GM12878 (cell line): ENCODE measurements at regions not wholly inside any gene's neighbourhood (a gene's known extent, or its start where the extent isn't known, plus 50 kb on each side); places are given as distances from the start of the nearest gene placed in this dataset.

Experiments used
- ATAC-seq: fragments of 200-7000 bp; cut with Tn5 transposase; 3 replicates; pipeline ENCODE4 v1.9.1; 2020; ENCODE audit warnings: mild to moderate bottlenecking, moderate library complexity
- BruUV-seq: library from RNA; stranded (reverse); fragments of 400-500 nt; replicated peaks from 2 replicates; lab custom pipeline; 2021; lab: Mats Ljungman, UMichigan
- CTCF ChIA-PET: fragments of 300-600 bp; sonication (Branson Sonifier 250); formaldehyde crosslinking; extraction: SDS; loops from one replicate; lab custom pipeline; 2021; ENCODE audit warnings: inconsistent platforms; lab: Yijun Ruan, JAX
- POLR2A ChIA-PET: fragments of 350-600 bp; formaldehyde crosslinking; extraction: SDS; loops from one replicate; lab custom pipeline; 2021; ENCODE audit warnings: inconsistent platforms; lab: Charles Lee
- RAD21 ChIA-PET: fragments of 300-600 bp; sonication (Branson Sonifier 250); formaldehyde crosslinking; loops from one replicate; lab custom pipeline; 2023; ENCODE audit warnings: antibody characterized with exemption; ENCODE audit not compliant: unreplicated experiment; lab: Charles Lee
- SMC1A ChIA-PET: fragments of 300-600 bp; sonication (Branson Sonifier 250); formaldehyde crosslinking; loops from one replicate; lab custom pipeline; 2023; ENCODE audit not compliant: unreplicated experiment, uncharacterized antibody; lab: Charles Lee
- DNase-seq: peaks from one replicate; pipeline ENCODE4 v3.0.0-alpha.2; 2011; ENCODE audit warnings: low read depth, low spot score
- FAIRE-seq: peaks from 3 replicates; lab custom pipeline; 2011; peaks lifted over from hg19 to GRCh38; lab: Jason Lieb, UNC
- H2AFZ ChIP-seq: 2 replicates; pipeline ENCODE4 v1.6.0; 2011; ENCODE audit warnings: low read depth, low read length, control low read depth; ENCODE audit not compliant: control insufficient read depth
- H3K27ac ChIP-seq: 2 replicates; pipeline ENCODE4 v1.5.1; 2011; ENCODE audit warnings: control low read depth; ENCODE audit not compliant: control insufficient read depth, insufficient read depth
- H3K27me3 ChIP-seq, 2 experiments: replicated peaks in 1 of 2; 2 replicates each; pipeline versions ENCODE4 v1.6.0 to v1.6.1; 2011; ENCODE audit warnings: low read length in 1 of 2; ENCODE audit not compliant: control insufficient read depth in 2 of 2, insufficient read depth in 2 of 2
- H3K36me3 ChIP-seq, 2 experiments: 2 replicates each; pipeline ENCODE4 v1.5.1; 2011; ENCODE audit warnings: low read length in 1 of 2; ENCODE audit not compliant: control insufficient read depth in 2 of 2, insufficient read depth in 2 of 2
- H3K4me1 ChIP-seq: 2 replicates; pipeline ENCODE4 v1.6.1; 2011; ENCODE audit warnings: mild to moderate bottlenecking, low read length, moderate library complexity, mixed read lengths; ENCODE audit not compliant: control insufficient read depth, insufficient read depth
- H3K4me2 ChIP-seq: 2 replicates; pipeline ENCODE4 v1.6.0; 2011; ENCODE audit warnings: control low read depth; ENCODE audit not compliant: control insufficient read depth, insufficient read depth
- H3K4me3 ChIP-seq: fragments of 200-600 bp; sonication (generic); 2 replicates; pipeline ENCODE4 v1.5.1; 2016
- H3K79me2 ChIP-seq: 2 replicates; pipeline ENCODE4 v1.6.0; 2011; ENCODE audit warnings: low read length; ENCODE audit not compliant: control insufficient read depth, insufficient read depth
- H3K9ac ChIP-seq: 2 replicates; pipeline ENCODE4 v1.8.0; 2011; ENCODE audit warnings: low read length, control low read depth, mixed read lengths; ENCODE audit not compliant: control insufficient read depth, insufficient read depth
- H3K9me3 ChIP-seq: replicated peaks from 3 replicates; pipeline ENCODE4 v1.5.1; 2011; ENCODE audit warnings: mild to moderate bottlenecking, low read length; ENCODE audit not compliant: control insufficient read depth, insufficient read depth
- H4K20me1 ChIP-seq: 2 replicates; pipeline ENCODE4 v1.6.0; 2011; ENCODE audit not compliant: control insufficient read depth, insufficient read depth
- ASH2L ChIP-seq: fragments of 300-600, 200-600 bp; sonication (generic); IDR thresholded peaks from 2 replicates; pipeline ENCODE4 v1.6.1; 2017; ENCODE audit warnings: low read depth, mild to moderate bottlenecking, borderline replicate concordance
- ATF7 ChIP-seq: fragments of 450-650 bp; IDR thresholded peaks from 2 replicates; pipeline ENCODE4 v1.6.1; 2016; ENCODE audit warnings: low read depth, mild to moderate bottlenecking
- CBX3 ChIP-seq: fragments of 200-600 bp; sonication (generic); IDR thresholded peaks from 2 replicates; pipeline ENCODE4 v1.6.1; 2016; ENCODE audit warnings: low read depth, borderline replicate concordance
- E4F1 ChIP-seq: fragments of 450-650 bp; IDR thresholded peaks from 2 replicates; pipeline ENCODE4 v1.6.1; 2018; ENCODE audit warnings: borderline replicate concordance, mild to moderate bottlenecking; ENCODE audit not compliant: partially characterized antibody
- ELK1 ChIP-seq: IDR thresholded peaks from 2 replicates; pipeline ENCODE4 v1.6.1; 2012; ENCODE audit warnings: low read depth, low read length, improper control_type of control experiment
- EP300 ChIP-seq, 2 experiments: fragments of 150-350 bp in 1 of 2; IDR thresholded peaks; 2 replicates each; pipeline ENCODE4 v1.6.1; 2011 to 2012; ENCODE audit warnings: low read depth in 2 of 2, low read length in 2 of 2, borderline replicate concordance in 1 of 2, improper control_type of control experiment in 1 of 2, inconsistent platforms in 1 of 2; ENCODE audit not compliant: control insufficient read depth in 1 of 2
- JUNB ChIP-seq: IDR thresholded peaks from 2 replicates; pipeline ENCODE4 v1.6.1; 2016; ENCODE audit warnings: antibody characterized with exemption, mild to moderate bottlenecking
- MYC ChIP-seq: IDR thresholded peaks from 2 replicates; pipeline ENCODE4 v1.6.1; 2011; ENCODE audit warnings: mild to moderate bottlenecking, low read length, moderate library complexity, inconsistent platforms; ENCODE audit not compliant: insufficient read depth, insufficient replicate concordance, insufficient read length, severe bottlenecking
- PBX3 ChIP-seq: IDR thresholded peaks from 2 replicates; pipeline ENCODE4 v1.6.1; 2011; ENCODE audit warnings: mild to moderate bottlenecking, low read depth, low read length, moderate library complexity; ENCODE audit not compliant: insufficient replicate concordance
- POLR2A ChIP-seq: IDR thresholded peaks from 2 replicates; pipeline ENCODE4 v1.6.1; 2011; ENCODE audit warnings: low read depth, mild to moderate bottlenecking, low read length
- SIX5 ChIP-seq: IDR thresholded peaks from 2 replicates; pipeline ENCODE4 v1.6.1; 2011; ENCODE audit warnings: mild to moderate bottlenecking, low read depth, low read length, moderate library complexity; ENCODE audit not compliant: severe bottlenecking
- STAT3 ChIP-seq: IDR thresholded peaks from 2 replicates; pipeline ENCODE4 v1.6.1; 2011; ENCODE audit warnings: low read depth, low read length, improper control_type of control experiment
- TAF1 ChIP-seq: IDR thresholded peaks from 2 replicates; pipeline ENCODE4 v1.6.1; 2011; ENCODE audit warnings: mild to moderate bottlenecking, low read depth, low read length, borderline replicate concordance
- TCF12 ChIP-seq: IDR thresholded peaks from 2 replicates; pipeline ENCODE4 v1.6.1; 2011; ENCODE audit warnings: low read depth, mild to moderate bottlenecking, low read length
- ZBTB11 ChIP-seq: fragments of 450-650 bp; formaldehyde crosslinking; IDR thresholded peaks from 2 replicates; pipeline ENCODE4 v1.5.0; 2022; ENCODE audit warnings: mild to moderate bottlenecking, missing genetic modification characterization
- ZNF384 ChIP-seq: IDR thresholded peaks from 2 replicates; pipeline ENCODE4 v1.6.1; 2012; ENCODE audit warnings: low read depth, mild to moderate bottlenecking, low read length, improper control_type of control experiment, borderline replicate concordance
- in situ Hi-C: fragments of 300-500 bp; cut with MboI; formaldehyde crosslinking; loops from 9 replicates; pipeline ENCODE4 v1.14.3; 2018; ENCODE audit warnings: mixed read lengths
- intact Hi-C: fragments of 100-400 bp; cut with micrococcal nuclease; formaldehyde crosslinking; loops from one replicate; pipeline ENCODE4 v1.14.2; 2022; ENCODE audit not compliant: unreplicated experiment

GRCh38 chr12:75630091-75630490, 118.7 kb upstream of the KRR1 start (continued):
- TF ChIP-seq E4F1 (no peak), ZBTB11 (CRISPR knock-in tag) (no peak), POLR2A (no peak), TAF1 (no peak), CBX3 (no peak), JUNB (no peak), STAT3 (no peak)

- H3K4me3 ChIP-seq, result no peak overlapping the region
- no peak overlapping the region for H2AFZ ChIP-seq
- no peak overlapping the region for H3K9ac ChIP-seq
- no peak overlapping the region for H3K4me2 ChIP-seq
- DNase-seq (no peak), ATAC-seq (no peak), FAIRE-seq (no peak)
- no TSS peak for BruUV-seq
- ChIA-PET POLR2A (interaction anchor here (0.9 kb wide), 1 partner anchor 330 kb away, joined by 3 read pairs; no protein-coding TSS in a partner anchor), SMC1A (interaction anchor here (0.8 to 2.4 kb wide), 7 partner anchors 11 to 187 kb away, joined by 3 to 21 read pairs (median 4); no protein-coding TSS in a partner anchor), RAD21 (interaction anchor here (0.9 to 1.9 kb wide), 3 partner anchors 13 to 408 kb away, joined by 3 to 6 read pairs (median 5); no protein-coding TSS in a partner anchor), CTCF (interaction anchor here (0.5 to 1.9 kb wide), 8 partner anchors 10 to 1070 kb away, joined by 3 to 11 read pairs (median 3); no protein-coding TSS in a partner anchor)
- no peaks in the 10 kb centered on the region for H3K27me3 ChIP-seq
- H3K36me3 ChIP-seq, result no peaks in the 10 kb centered on the region
- H3K27ac ChIP-seq, result no peak overlapping the region
- intact Hi-C loops (no loop called here), in situ Hi-C loops (no loop called here)
- no peaks in the 10 kb centered on the region for H4K20me1 ChIP-seq
- H3K4me1 ChIP-seq, result no peaks in the 10 kb centered on the region
- no peaks in the 10 kb centered on the region for H3K79me2 ChIP-seq
- no peaks in the 10 kb centered on the region for H3K9me3 ChIP-seq
- TF ChIP-seq ATF7, result no peak
- TF ChIP-seq ZNF384, result no peak
- no peak for TF ChIP-seq PBX3
- no peak for TF ChIP-seq TCF12
- no peak for TF ChIP-seq ELK1
- TF ChIP-seq EP300 (IDR thresholded peaks at IDR 0.05; ENCODE audit: borderline replicate concordance in 1 of 2, control insufficient read depth in 1 of 2, low read depth in 2 of 2, low read length in 2 of 2), result no peak
- TF ChIP-seq MYC, result no peak
- TF ChIP-seq SIX5, result no peak
- TF ChIP-seq ASH2L, result no peak
These were observed 117.5 kb upstream of the KRR1 start for GRCh38 chr12:75628916-75629315.
